ENCODE measurements at regions not wholly inside any gene's neighbourhood (a gene's known extent, or its start where the extent isn't known, plus 50 kb on each side); places are given as distances from the start of the nearest gene placed in this dataset.

DNA sequence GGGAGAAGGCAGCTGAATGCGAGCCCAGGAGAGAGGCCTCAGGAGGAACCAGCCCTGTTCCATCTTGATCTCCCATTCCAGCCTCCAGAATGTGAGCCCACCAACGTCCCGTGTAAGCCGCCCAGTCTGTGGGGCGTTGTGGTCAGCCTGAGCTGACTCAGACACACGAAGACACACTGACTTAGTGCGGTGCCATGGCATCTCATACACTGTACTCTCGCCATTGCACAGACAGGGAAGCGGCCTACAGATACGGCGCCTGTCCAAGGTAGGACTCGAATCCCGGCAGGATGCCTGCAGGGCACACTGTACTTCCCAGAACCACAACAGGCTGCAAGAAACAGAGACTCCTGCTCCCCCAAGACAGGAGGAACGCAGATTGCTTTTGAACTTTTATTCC, 179.6 kb downstream of the CTTN start:
- TF ChIP-seq CTCF (IDR thresholded peaks at IDR 0.05) (no peak), POLR2A (IDR thresholded peaks at IDR 0.05) (no peak)
